ENCODE measurements at regions not wholly inside any gene's neighbourhood (a gene's known extent, or its start where the extent isn't known, plus 50 kb on each side); places are given as distances from the start of the nearest gene placed in this dataset.

- no peak for ATAC-seq (replicated peaks in 6 of 8)
- no peaks in the 10 kb centered on the region for H3K4me1 ChIP-seq (replicated peaks in 1 of 2)
- H3K27ac ChIP-seq: no peak overlapping the region
- in situ Hi-C loops (cut with MboI; ENCODE audit: low pct_unique_long_range_greater_than_20kb in 2 of 9, low sequenced_read_pairs in 9 of 9, unreplicated experiment in 9 of 9): no loop called here
- 21 to 100% (median 73%) methylated on average over 1 to 2 of the region's 2 CpGs; no CpG with 5 or more reads in 2 of the 10 experiments for WGBS, 10 experiments
- no peak overlapping the region for H3K4me3 ChIP-seq
These were observed 610.4 kb upstream of the NETO1 start for GRCh38 chr18:73478191-73478590.

- no peaks in the 10 kb centered on the region for H3K4me1 ChIP-seq (replicated peaks in 1 of 2)
- in situ Hi-C loops (cut with MboI; ENCODE audit: low pct_unique_long_range_greater_than_20kb in 2 of 9, low sequenced_read_pairs in 9 of 9, unreplicated experiment in 9 of 9): no loop called here
- WGBS, 10 experiments: 26 to 100% (median 86%) methylated on average over 2 to 3 of the region's 3 CpGs; no CpG with 5 or more reads in 1 of the 10 experiments
- H3K4me3 ChIP-seq: no peak overlapping the region
- no peak for ATAC-seq (replicated peaks in 6 of 8)
- no peak overlapping the region for H3K27ac ChIP-seq
These were observed 608.2 kb upstream of the NETO1 start for GRCh38 chr18:73476031-73476430.

GRCh38 chr18:73462092-73462491, 594.3 kb upstream of the NETO1 start:
- Histone ChIP-seq H3K4me1 (replicated peaks in 1 of 2) (no peaks in the 10 kb centered on the region), H3K4me3 (no peak overlapping the region), H3K27ac (no peak overlapping the region)
- peak in 1 of 8 experiments; percentile 68 for ATAC-seq (replicated peaks in 6 of 8)
- WGBS, 10 experiments: 0 to 80% (median 35%) methylated on average over 1 to 2 of the region's 2 CpGs; no CpG with 5 or more reads in 2 of the 10 experiments
- in situ Hi-C loops (cut with MboI; ENCODE audit: low pct_unique_long_range_greater_than_20kb in 2 of 9, low sequenced_read_pairs in 9 of 9, unreplicated experiment in 9 of 9): no loop called here

GRCh38 chr18:73461780-73462059, 593.9 kb upstream of the NETO1 start:
- Histone ChIP-seq H3K4me3 (no peak overlapping the region), H3K27ac (no peak overlapping the region), H3K4me1 (replicated peaks in 1 of 2) (no peaks in the 10 kb centered on the region)
- ATAC-seq (replicated peaks in 6 of 8): peak in 3 of 8 experiments; percentile 43 to 89 (median 47)
- 0 to 71% (median 60%) methylated on average over 1 of the region's 1 CpG; no CpG with 5 or more reads in 7 of the 10 experiments for WGBS, 10 experiments
- in situ Hi-C loops (cut with MboI; ENCODE audit: low pct_unique_long_range_greater_than_20kb in 2 of 9, low sequenced_read_pairs in 9 of 9, unreplicated experiment in 9 of 9): no loop called here

GRCh38 chr18:73461038-73461779, 593.4 kb upstream of the NETO1 start:
- peak in 2 of 8 experiments; percentile 47 to 59 for ATAC-seq (replicated peaks in 6 of 8)
- in situ Hi-C loops (cut with MboI; ENCODE audit: low pct_unique_long_range_greater_than_20kb in 2 of 9, low sequenced_read_pairs in 9 of 9, unreplicated experiment in 9 of 9): no loop called here
- H3K4me3 ChIP-seq: no peak overlapping the region
- WGBS, 10 experiments: 7 to 100% (median 70%) methylated on average over 2 to 11 of the region's 12 CpGs; no CpG with 5 or more reads in 1 of the 10 experiments
- H3K4me1 ChIP-seq (replicated peaks in 1 of 2): no peaks in the 10 kb centered on the region
- H3K27ac ChIP-seq: no peak overlapping the region

GRCh38 chr18:73458186-73458964, 590.6 kb upstream of the NETO1 start:
- Histone ChIP-seq H3K27ac (no peak overlapping the region), H3K4me1 (replicated peaks in 1 of 2) (no peaks in the 10 kb centered on the region), H3K4me3 (no peak overlapping the region)
- 0 to 72% (median 57%) methylated on average over 1 to 6 of the region's 6 CpGs; no CpG with 5 or more reads in 1 of the 10 experiments for WGBS, 10 experiments
- in situ Hi-C loops (cut with MboI; ENCODE audit: low pct_unique_long_range_greater_than_20kb in 2 of 9, low sequenced_read_pairs in 9 of 9, unreplicated experiment in 9 of 9): no loop called here
- peak in 4 of 8 experiments; percentile 30 to 73 (median 56) for ATAC-seq (replicated peaks in 6 of 8)

- ATAC-seq (replicated peaks in 6 of 8): no peak
- 25 to 100% (median 70%) methylated on average over 2 to 3 of the region's 3 CpGs; no CpG with 5 or more reads in 2 of the 10 experiments for WGBS, 10 experiments
- H3K4me1 ChIP-seq (replicated peaks in 1 of 2): no peaks in the 10 kb centered on the region
- in situ Hi-C loops (cut with MboI; ENCODE audit: low pct_unique_long_range_greater_than_20kb in 2 of 9, low sequenced_read_pairs in 9 of 9, unreplicated experiment in 9 of 9): no loop called here
- H3K4me3 ChIP-seq: no peak overlapping the region
- no peak overlapping the region for H3K27ac ChIP-seq
These were observed 588.9 kb upstream of the NETO1 start for GRCh38 chr18:73456643-73457042.

DNA sequence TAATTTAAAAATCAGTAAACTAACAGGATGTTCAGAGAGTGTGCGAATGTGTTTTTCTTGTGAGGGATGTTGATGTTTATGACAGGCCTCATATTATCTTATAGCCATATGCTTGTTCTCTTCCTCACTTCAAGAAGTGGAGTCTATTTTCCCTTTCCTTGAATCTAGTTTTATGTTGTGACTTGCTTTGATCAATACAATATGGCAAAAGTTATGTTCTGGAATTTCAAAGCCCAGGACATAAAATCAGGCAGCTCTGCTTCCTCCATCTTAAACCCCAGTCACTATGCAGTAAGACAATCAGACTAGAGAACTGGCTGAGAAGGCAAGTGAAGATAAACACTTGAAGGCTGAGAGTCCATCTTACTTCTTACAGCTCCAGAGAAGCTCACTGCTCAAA, 585.1 kb upstream of the NETO1 start:
- Histone ChIP-seq H3K27ac (no peak overlapping the region), H3K4me1 (replicated peaks in 1 of 2) (no peaks in the 10 kb centered on the region), H3K4me3 (no peak overlapping the region)
- no peak for ATAC-seq (replicated peaks in 6 of 8)
- WGBS, 10 experiments: 33 to 100% (median 95%) methylated on average over 1 of the region's 1 CpG; no CpG with 5 or more reads in 4 of the 10 experiments
- in situ Hi-C loops (cut with MboI; ENCODE audit: low pct_unique_long_range_greater_than_20kb in 2 of 9, low sequenced_read_pairs in 9 of 9, unreplicated experiment in 9 of 9): no loop called here

DNA sequence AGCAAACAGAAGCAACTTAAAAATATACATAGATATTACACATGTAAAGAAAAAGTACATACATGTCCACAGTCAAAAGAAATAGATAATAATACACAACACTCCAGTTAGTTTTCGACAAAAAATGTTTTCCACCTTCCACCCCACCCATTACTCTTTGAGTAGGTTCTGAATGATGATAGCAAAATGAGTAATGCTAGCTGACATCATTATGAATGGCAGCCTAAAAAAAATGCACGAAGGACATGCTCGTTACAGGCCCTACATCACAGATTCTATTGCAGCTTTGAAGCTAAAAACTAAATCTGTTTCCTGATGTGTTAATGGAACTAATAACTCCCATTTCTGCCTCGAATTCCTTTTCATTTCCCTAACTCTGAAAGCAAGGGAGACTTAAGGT, 578.7 kb upstream of the NETO1 start:
- no peak overlapping the region for H3K4me3 ChIP-seq

GRCh38 chr18:73431620-73432019, 563.8 kb upstream of the NETO1 start:
- no peak for ATAC-seq (replicated peaks in 6 of 8)
- in situ Hi-C loops (cut with MboI; ENCODE audit: low pct_unique_long_range_greater_than_20kb in 2 of 9, low sequenced_read_pairs in 9 of 9, unreplicated experiment in 9 of 9): no loop called here
- WGBS, 10 experiments: 0 to 50% (median 14%) methylated on average over 1 of the region's 1 CpG; no CpG with 5 or more reads in 2 of the 10 experiments
- no peak overlapping the region for H3K27ac ChIP-seq
- no peaks in the 10 kb centered on the region for H3K4me1 ChIP-seq (replicated peaks in 1 of 2)
- no peak overlapping the region for H3K4me3 ChIP-seq

More for the DNA sequence above, 578.7 kb upstream of the NETO1 start:
- Histone ChIP-seq H3K4me1 (replicated peaks in 1 of 2) (no peaks in the 10 kb centered on the region), H3K27ac (no peak overlapping the region)
- in situ Hi-C loops (cut with MboI; ENCODE audit: low pct_unique_long_range_greater_than_20kb in 2 of 9, low sequenced_read_pairs in 9 of 9, unreplicated experiment in 9 of 9): no loop called here
- 8 to 84% (median 55%) methylated on average over 1 to 4 of the region's 4 CpGs for WGBS, 10 experiments
- no peak for ATAC-seq (replicated peaks in 6 of 8)

- in situ Hi-C loops (cut with MboI; ENCODE audit: low pct_unique_long_range_greater_than_20kb in 2 of 9, low sequenced_read_pairs in 9 of 9, unreplicated experiment in 9 of 9): no loop called here
- ATAC-seq (replicated peaks in 6 of 8): no peak
- no peak overlapping the region for H3K27ac ChIP-seq
- H3K4me1 ChIP-seq (replicated peaks in 1 of 2): no peaks in the 10 kb centered on the region
- H3K4me3 ChIP-seq: no peak overlapping the region
These were observed 553.2 kb upstream of the NETO1 start for GRCh38 chr18:73421010-73421409.

DNA sequence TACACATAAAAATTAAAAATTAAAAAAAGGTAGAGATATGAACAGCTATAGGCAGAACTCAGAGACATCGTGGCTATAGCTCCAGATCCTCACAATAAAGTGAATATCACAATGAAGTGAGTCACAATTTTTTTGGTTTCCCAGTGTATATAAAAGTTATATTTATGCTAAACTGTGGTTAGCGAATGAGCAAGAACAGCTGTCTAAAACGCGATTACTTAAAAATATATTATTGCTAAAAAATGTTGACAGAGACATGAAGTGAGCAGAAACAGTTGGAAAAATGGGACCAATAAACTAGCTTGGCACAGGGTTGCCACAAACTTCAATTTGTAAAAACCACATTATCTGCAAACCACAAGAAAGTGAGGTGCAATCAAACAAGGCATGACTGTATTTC, 551.7 kb upstream of the NETO1 start:
- Histone ChIP-seq H3K4me3 (no peak overlapping the region), H3K4me1 (replicated peaks in 1 of 2) (no peaks in the 10 kb centered on the region), H3K27ac (no peak overlapping the region)
- no peak for ATAC-seq (replicated peaks in 6 of 8)
- 0 to 100% (median 81%) methylated on average over 2 to 4 of the region's 4 CpGs; no CpG with 5 or more reads in 1 of the 10 experiments for WGBS, 10 experiments
- in situ Hi-C loops (cut with MboI; ENCODE audit: low pct_unique_long_range_greater_than_20kb in 2 of 9, low sequenced_read_pairs in 9 of 9, unreplicated experiment in 9 of 9): no loop called here

- H3K4me3 ChIP-seq: no peak overlapping the region
- 37 to 98% (median 76%) methylated on average over 3 to 4 of the region's 4 CpGs for WGBS, 10 experiments
- H3K27ac ChIP-seq: no peak overlapping the region
- no peaks in the 10 kb centered on the region for H3K4me1 ChIP-seq (replicated peaks in 1 of 2)
- in situ Hi-C loops (cut with MboI; ENCODE audit: low pct_unique_long_range_greater_than_20kb in 2 of 9, low sequenced_read_pairs in 9 of 9, unreplicated experiment in 9 of 9): no loop called here
- ATAC-seq (replicated peaks in 6 of 8): no peak
These were observed 546.8 kb upstream of the NETO1 start for GRCh38 chr18:73414598-73414997.

All from motor neuron (in vitro differentiated cells).